IMR-90 (cell line): ENCODE measurements at regions not wholly inside any gene's neighbourhood (a gene's known extent, or its start where the extent isn't known, plus 50 kb on each side); places are given as distances from the start of the nearest gene placed in this dataset.

ENCODE experiments used
- ATAC-seq: fragments of 200-7000 bp; cut with Tn5 transposase; 2 replicates; pipeline ENCODE4 v1.9.1; 2020; ENCODE audit warnings: low read depth, mild to moderate bottlenecking, moderate library complexity
- BruUV-seq: library from RNA; stranded (reverse); fragments of 400-500 nt; replicated peaks from 2 replicates; lab custom pipeline; 2021; lab: Mats Ljungman, UMichigan
- CTCF ChIA-PET: fragments of 300-600 bp; formaldehyde crosslinking; extraction: SDS; loops from one replicate; lab custom pipeline; 2021; ENCODE audit warnings: antibody characterized with exemption; lab: Yijun Ruan, JAX
- POLR2A ChIA-PET: fragments of 300-600 bp; sonication (Branson Sonifier 250); formaldehyde crosslinking; loops from one replicate; lab custom pipeline; 2022; ENCODE audit warnings: antibody characterized with exemption; ENCODE audit not compliant: unreplicated experiment; lab: Charles Lee
- DNase-seq: peaks from one replicate; pipeline ENCODE4 v3.0.0; 2013
- H2AFZ ChIP-seq: replicated peaks from 2 replicates; pipeline ENCODE3; 2013; ENCODE audit warnings: low read length, mild to moderate bottlenecking; ENCODE audit not compliant: poor library complexity
- H2AK5ac ChIP-seq: 2 replicates; pipeline ENCODE4 v1.6.1; 2013; ENCODE audit warnings: low read depth, low read length, inconsistent platforms
- H2AK9ac ChIP-seq: replicated peaks from 2 replicates; pipeline ENCODE3; 2013; ENCODE audit warnings: mild to moderate bottlenecking, low read depth, low read length, moderate library complexity; ENCODE audit not compliant: poor library complexity
- H2BK120ac ChIP-seq: 2 replicates; pipeline ENCODE4 v1.6.1; 2013; ENCODE audit warnings: low read depth, low read length, inconsistent platforms
- H2BK15ac ChIP-seq: 3 replicates; pipeline ENCODE4 v1.6.1; 2013; ENCODE audit warnings: low read depth, low read length, inconsistent platforms
- H2BK20ac ChIP-seq: 2 replicates; pipeline ENCODE4 v1.6.1; 2013; ENCODE audit warnings: low read depth, mild to moderate bottlenecking, inconsistent platforms, low read length, moderate library complexity
- H2BK5ac ChIP-seq: 2 replicates; pipeline ENCODE4 v1.6.1; 2013; ENCODE audit warnings: mild to moderate bottlenecking, low read depth, low read length, inconsistent platforms; ENCODE audit not compliant: poor library complexity, severe bottlenecking
- H3K14ac ChIP-seq: replicated peaks from 2 replicates; pipeline ENCODE4 v1.6.1; 2013; ENCODE audit warnings: low read depth, low read length, inconsistent platforms
- H3K18ac ChIP-seq: 2 replicates; pipeline ENCODE4 v1.6.1; 2013; ENCODE audit warnings: low read depth, low read length, control low read depth
- H3K23ac ChIP-seq: 2 replicates; pipeline ENCODE4 v1.6.1; 2013; ENCODE audit warnings: low read depth, low read length, inconsistent platforms
- H3K27ac ChIP-seq: 2 replicates; pipeline ENCODE4 v1.5.1; 2013; ENCODE audit warnings: mild to moderate bottlenecking, control low read depth, low read length; ENCODE audit not compliant: insufficient read depth
- H3K27me3 ChIP-seq: 2 replicates; pipeline ENCODE4 v1.6.1; 2013; ENCODE audit warnings: low read length; ENCODE audit not compliant: control insufficient read depth, insufficient read depth
- H3K36me3 ChIP-seq: 2 replicates; pipeline ENCODE4 v1.6.1; 2013; ENCODE audit warnings: low read length, mixed read lengths; ENCODE audit not compliant: control insufficient read depth, insufficient read depth
- H3K4ac ChIP-seq: 2 replicates; pipeline ENCODE4 v1.6.1; 2013; ENCODE audit warnings: low read depth, low read length, inconsistent platforms
- H3K4me1 ChIP-seq: 2 replicates; pipeline ENCODE4 v1.6.1; 2013; ENCODE audit warnings: low read length, mixed read lengths; ENCODE audit not compliant: control insufficient read depth, insufficient read depth
- H3K4me2 ChIP-seq: 2 replicates; pipeline ENCODE4 v1.6.1; 2013; ENCODE audit warnings: low read depth, mild to moderate bottlenecking, control low read depth, low read length, moderate library complexity
- H3K4me3 ChIP-seq: 2 replicates; pipeline ENCODE4 v1.5.1; 2013; ENCODE audit warnings: low read depth, mild to moderate bottlenecking, control low read depth, low read length, moderate library complexity; ENCODE audit not compliant: insufficient read depth
- H3K56ac ChIP-seq: 2 replicates; pipeline ENCODE4 v1.6.1; 2013; ENCODE audit warnings: low read length, inconsistent platforms; ENCODE audit not compliant: insufficient read depth; ENCODE audit errors: extremely low read depth
- H3K79me1 ChIP-seq, 2 experiments: 2 replicates each; pipeline ENCODE4 v1.6.1; 2013; ENCODE audit warnings: low read length in 2 of 2, inconsistent platforms in 1 of 2, low read depth in 1 of 2
- H3K9ac ChIP-seq: 2 replicates; pipeline ENCODE4 v1.6.1; 2013; ENCODE audit warnings: low read depth, low read length, control low read depth
- H3K9me1 ChIP-seq: 2 replicates; pipeline ENCODE4 v1.6.1; 2013; ENCODE audit warnings: low read length, inconsistent platforms; ENCODE audit not compliant: insufficient read depth
- H3K9me3 ChIP-seq: 2 replicates; pipeline ENCODE4 v1.6.1; 2013; ENCODE audit warnings: low read length; ENCODE audit not compliant: control insufficient read depth, insufficient read depth
- H4K20me1 ChIP-seq: 2 replicates; pipeline ENCODE4 v1.6.1; 2013; ENCODE audit warnings: low read length, inconsistent platforms; ENCODE audit not compliant: insufficient read depth
- H4K5ac ChIP-seq: 2 replicates; pipeline ENCODE4 v1.6.1; 2013; ENCODE audit warnings: mild to moderate bottlenecking, low read depth, low read length, control low read depth
- H4K8ac ChIP-seq, 2 experiments: 2 replicates each; pipeline ENCODE4 v1.6.1; 2013; ENCODE audit warnings: low read depth in 2 of 2, low read length in 2 of 2, control low read depth in 1 of 2, inconsistent platforms in 1 of 2
- H4K91ac ChIP-seq: 2 replicates; pipeline ENCODE4 v1.6.1; 2013; ENCODE audit warnings: low read depth, low read length, inconsistent platforms; ENCODE audit not compliant: insufficient read depth
- BHLHE40 ChIP-seq: fragments of 150-350 bp; IDR thresholded peaks from 2 replicates; pipeline ENCODE4 v1.6.1; 2016; ENCODE audit warnings: mild to moderate bottlenecking, low read depth, low read length
- CEBPB ChIP-seq: IDR thresholded peaks from 2 replicates; pipeline ENCODE4 v1.6.1; 2012; ENCODE audit warnings: low read depth, low read length, improper control_type of control experiment
- CTCF ChIP-seq: conservative IDR thresholded peaks from 2 replicates; pipeline ENCODE4 v1.5.1; 2012; ENCODE audit warnings: mild to moderate bottlenecking, low read depth, low read length, improper control_type of control experiment
- FOS ChIP-seq: fragments of 150-350 bp; IDR thresholded peaks from 2 replicates; pipeline ENCODE4 v1.6.1; 2016; ENCODE audit warnings: low read depth, low read length
- MAFK ChIP-seq: IDR thresholded peaks from 2 replicates; pipeline ENCODE4 v1.6.1; 2012; ENCODE audit warnings: low read depth, low read length, improper control_type of control experiment
- MAZ ChIP-seq: IDR thresholded peaks from 2 replicates; pipeline ENCODE4 v1.6.1; 2012; ENCODE audit warnings: low read depth, mild to moderate bottlenecking, low read length, improper control_type of control experiment, moderate library complexity, borderline replicate concordance
- MXI1 ChIP-seq: IDR thresholded peaks from 2 replicates; pipeline ENCODE4 v1.6.1; 2012; ENCODE audit warnings: low read depth, mild to moderate bottlenecking, low read length, moderate library complexity, borderline replicate concordance
- NFE2L2 ChIP-seq: fragments of 150-350 bp; IDR thresholded peaks from 2 replicates; pipeline ENCODE4 v1.6.1; 2016; ENCODE audit warnings: low read depth, mild to moderate bottlenecking, low read length
- POLR2A ChIP-seq: IDR thresholded peaks from 2 replicates; pipeline ENCODE4 v1.6.1; 2012; ENCODE audit warnings: mild to moderate bottlenecking, low read depth, low read length
- RFX5 ChIP-seq: IDR thresholded peaks from 2 replicates; pipeline ENCODE4 v1.8.0; 2012; ENCODE audit warnings: low read depth, mild to moderate bottlenecking, low read length, moderate library complexity
- SMC3 ChIP-seq: fragments of 150-350 bp; IDR thresholded peaks from 2 replicates; pipeline ENCODE4 v1.6.1; 2016; ENCODE audit warnings: low read depth, mild to moderate bottlenecking, antibody characterized with exemption, low read length, moderate library complexity
- USF2 ChIP-seq: fragments of 150-350 bp; IDR thresholded peaks from 2 replicates; pipeline ENCODE4 v1.6.1; 2017; ENCODE audit warnings: mild to moderate bottlenecking, antibody characterized with exemption, low read length, low read depth
- WGBS, 2 experiments: methylation state at CpG; one replicate each; pipeline versions ENCODE4 v1.1.5 to v1.1.7; 2013; ENCODE audit warnings: missing lambda C conversion rate in 2 of 2; ENCODE audit not compliant: insufficient read length in 1 of 2; ENCODE audit errors: extremely low coverage in 2 of 2; 5-methylcytosine and 5-hydroxymethylcytosine counted together
- dilution Hi-C: fragments of 300-500 bp; cut with HindIII; formaldehyde crosslinking; loops from one replicate; pipeline ENCODE4 v1.14.3; 2018; ENCODE audit warnings: low sequenced_read_pairs; ENCODE audit not compliant: unreplicated experiment
- in situ Hi-C: fragments of 300-500 bp; cut with MboI; formaldehyde crosslinking; loops from 3 replicates; pipeline ENCODE4 v1.14.3; 2019; ENCODE audit warnings: low sequenced_read_pairs, inconsistent platforms, mixed read lengths
- intact Hi-C: fragments of 100-400 bp; cut with micrococcal nuclease; formaldehyde crosslinking; loops from 2 replicates; pipeline ENCODE4 v1.10.0; 2022

GRCh38 chrX:69306063-69306404 lies 140.8 kb upstream of the PJA1 start:
- Histone ChIP-seq H2BK20ac (no peak overlapping the region), H3K9ac (no peak overlapping the region), H3K18ac (no peak overlapping the region), H4K91ac (no peak overlapping the region), H2BK120ac (no peak overlapping the region), H3K27me3 (peaks cover 38% of the 10 kb centered on the region), H2BK5ac (no peak overlapping the region), H3K4me1 (no peaks in the 10 kb centered on the region), H3K79me1 (no peaks in the 10 kb centered on the region), H3K4me3 (no peak overlapping the region), H3K36me3 (no peaks in the 10 kb centered on the region), H2AFZ (no peak overlapping the region), H3K56ac (no peak overlapping the region), H2AK5ac (no peak overlapping the region), H3K4me2 (no peak overlapping the region), H3K14ac (no peak overlapping the region), H3K9me1 (no peaks in the 10 kb centered on the region), H3K23ac (no peak overlapping the region), H4K8ac (no peak overlapping the region), H2BK15ac (no peak overlapping the region), H4K20me1 (no peaks in the 10 kb centered on the region), H4K5ac (no peak overlapping the region), H3K9me3 (no peaks in the 10 kb centered on the region; the same call in 1 of the 2 replicates), H2AK9ac (no peak overlapping the region), H3K27ac (no peak overlapping the region), H3K4ac (no peak overlapping the region)
- ChIA-PET CTCF (no interaction called here), POLR2A (no interaction called here)
- dilution Hi-C loops (no loop called here), in situ Hi-C loops (no loop called here), intact Hi-C loops (no loop called here)
- ATAC-seq (no peak), DNase-seq (no peak)
- no CpG with 5 or more reads among the region's 7 CpGs for WGBS, 2 experiments
- BruUV-seq, result no TSS peak
- TF ChIP-seq MAZ (no peak), CEBPB (no peak), MXI1 (no peak), NFE2L2 (no peak), FOS (no peak), RFX5 (no peak), CTCF (no peak), SMC3 (no peak), MAFK (no peak), BHLHE40 (no peak), USF2 (no peak), POLR2A (no peak)
